H1 (cell line): ENCODE measurements at regions not wholly inside any gene's neighbourhood (a gene's known extent, or its start where the extent isn't known, plus 50 kb on each side); places are given as distances from the start of the nearest gene placed in this dataset.

Source experiments
- CTCF ChIA-PET: fragments of 300-600 bp; sonication (Branson Sonifier 250); formaldehyde crosslinking; loops from one replicate; lab custom pipeline; 2021; ENCODE audit not compliant: partially characterized antibody; lab: Charles Lee
- POLR2A ChIA-PET: fragments of 300-600 bp; sonication (Branson Sonifier 250); formaldehyde crosslinking; loops from one replicate; lab custom pipeline; 2021; ENCODE audit warnings: inconsistent platforms; ENCODE audit not compliant: partially characterized antibody; lab: Charles Lee
- DNase-seq, 2 experiments: peaks; one replicate each; pipeline versions ENCODE4 v3.0.0 to v3.0.0-alpha.2; 2010 to 2022; ENCODE audit warnings: low spot score in 2 of 2, low read depth in 1 of 2, mixed read lengths in 1 of 2
- FAIRE-seq: peaks from 2 replicates; lab custom pipeline; 2011; peaks lifted over from hg19 to GRCh38; lab: Jason Lieb, UNC
- H2AFZ ChIP-seq: 2 replicates; pipeline ENCODE4 v1.8.1; 2012; ENCODE audit warnings: low read length, inconsistent platforms
- H2AK5ac ChIP-seq: 2 replicates; pipeline ENCODE4 v1.6.1; 2013; ENCODE audit warnings: low read depth, low read length
- H2BK120ac ChIP-seq: replicated peaks from 2 replicates; pipeline ENCODE3; 2013; ENCODE audit warnings: low read depth, low read length, inconsistent platforms
- H2BK12ac ChIP-seq: 2 replicates; pipeline ENCODE4 v1.6.1; 2013; ENCODE audit warnings: low read depth, low read length
- H2BK15ac ChIP-seq: 2 replicates; pipeline ENCODE4 v1.6.1; 2013; ENCODE audit warnings: low read length
- H2BK20ac ChIP-seq: 2 replicates; pipeline ENCODE4 v1.6.1; 2013; ENCODE audit warnings: low read length
- H2BK5ac ChIP-seq: 2 replicates; pipeline ENCODE4 v1.6.1; 2013; ENCODE audit warnings: low read depth, low read length
- H3K14ac ChIP-seq: 2 replicates; pipeline ENCODE4 v1.6.1; 2013; ENCODE audit warnings: inconsistent platforms; ENCODE audit not compliant: insufficient read length
- H3K18ac ChIP-seq: 2 replicates; pipeline ENCODE4 v1.6.1; 2013; ENCODE audit warnings: low read length; ENCODE audit errors: extremely low read depth
- H3K23ac ChIP-seq: 2 replicates; pipeline ENCODE4 v1.6.1; 2013; ENCODE audit warnings: inconsistent platforms; ENCODE audit not compliant: insufficient read length
- H3K23me2 ChIP-seq: 2 replicates; pipeline ENCODE4 v1.6.1; 2013; ENCODE audit warnings: low read depth, low read length
- H3K27ac ChIP-seq: 2 replicates; pipeline ENCODE4 v1.6.1; 2011; ENCODE audit warnings: low read depth, low read length, inconsistent platforms
- H3K27me3 ChIP-seq, 4 experiments: replicated peaks in 1 of 4; 1 replicate in 1 of 4; 2 replicates in 3 of 4; pipeline versions ENCODE4 v1.6.1 to v1.8.1; 2011 to 2013; ENCODE audit warnings: low read length in 3 of 4, mild to moderate bottlenecking in 3 of 4, inconsistent platforms in 2 of 4, mixed read lengths in 2 of 4, moderate library complexity in 1 of 4; ENCODE audit not compliant: control insufficient read depth in 3 of 4, insufficient read depth in 3 of 4; ENCODE audit errors: extremely low read depth in 1 of 4
- H3K36me3 ChIP-seq, 4 experiments: 2 replicates each; pipeline versions ENCODE4 v1.6.1 to v1.8.1; 2011 to 2013; ENCODE audit warnings: mild to moderate bottlenecking in 4 of 4, low read length in 3 of 4, moderate library complexity in 2 of 4, control low read depth in 1 of 4, inconsistent platforms in 1 of 4; ENCODE audit not compliant: insufficient read depth in 4 of 4, control insufficient read depth in 2 of 4
- H3K4ac ChIP-seq: replicated peaks from 2 replicates; pipeline ENCODE3; 2013; ENCODE audit warnings: low read length, low read depth, mixed read lengths, inconsistent platforms; ENCODE audit not compliant: insufficient read length
- H3K4me1 ChIP-seq, 4 experiments: replicated peaks in 1 of 4; 1 replicate in 1 of 4; 2 replicates in 3 of 4; pipeline versions ENCODE4 v1.6.1 to v1.8.1; 2011 to 2013; ENCODE audit warnings: low read length in 3 of 4, inconsistent platforms in 2 of 4, mixed read lengths in 1 of 4; ENCODE audit not compliant: insufficient read depth in 4 of 4, control insufficient read depth in 3 of 4
- H3K4me2 ChIP-seq, 2 experiments: 2 replicates each; pipeline versions ENCODE4 v1.6.1 to v1.8.1; 2011 to 2013; ENCODE audit warnings: low read depth in 2 of 2, low read length in 2 of 2, control low read depth in 1 of 2, inconsistent platforms in 1 of 2, mild to moderate bottlenecking in 1 of 2; ENCODE audit not compliant: insufficient read depth in 1 of 2
- H3K4me3 ChIP-seq, 4 experiments: fragments of 200-600, 300-600 bp in 1 of 4; sonication (generic), shearing (Covaris generic), sonication (Bioruptor Twin) in 1 of 4; 2 replicates each; pipeline versions ENCODE4 v1.5.1 to v1.8.1; 2011 to 2016; ENCODE audit warnings: low read length in 4 of 4, low read depth in 3 of 4, control low read depth in 2 of 4, inconsistent platforms in 2 of 4, mild to moderate bottlenecking in 2 of 4, mixed read lengths in 1 of 4, moderate library complexity in 1 of 4; ENCODE audit not compliant: insufficient read depth in 2 of 4; ENCODE audit errors: extremely low read depth in 1 of 4
- H3K56ac ChIP-seq: replicated peaks from 2 replicates; pipeline ENCODE3; 2013; ENCODE audit warnings: low read depth, mild to moderate bottlenecking, mixed read lengths, low read length, inconsistent platforms; ENCODE audit not compliant: insufficient read length
- H3K79me1 ChIP-seq: 2 replicates; pipeline ENCODE4 v1.6.1; 2013; ENCODE audit warnings: low read depth, low read length, control low read depth
- H3K79me2 ChIP-seq, 2 experiments: 2 replicates each; pipeline versions ENCODE4 v1.6.1 to v1.8.1; 2012 to 2013; ENCODE audit warnings: low read length in 2 of 2, mild to moderate bottlenecking in 2 of 2, inconsistent platforms in 1 of 2; ENCODE audit not compliant: insufficient read depth in 2 of 2, control insufficient read depth in 1 of 2
- H3K9ac ChIP-seq, 4 experiments: replicated peaks in 1 of 4; 1 replicate in 1 of 4; 2 replicates in 3 of 4; pipeline versions ENCODE4 v1.6.1 to v1.8.1; 2011 to 2013; ENCODE audit warnings: low read depth in 3 of 4, low read length in 3 of 4, control low read depth in 2 of 4, mild to moderate bottlenecking in 2 of 4, moderate library complexity in 2 of 4, inconsistent platforms in 1 of 4; ENCODE audit errors: extremely low read depth in 1 of 4
- H3K9me3 ChIP-seq, 2 experiments: 2 replicates each; pipeline versions ENCODE4 v1.6.1 to v1.8.1; 2012 to 2013; ENCODE audit warnings: mild to moderate bottlenecking in 2 of 2, moderate library complexity in 2 of 2, control low read depth in 1 of 2, inconsistent platforms in 1 of 2, low read depth in 1 of 2, low read length in 1 of 2, mixed read lengths in 1 of 2; ENCODE audit not compliant: insufficient read depth in 2 of 2
- H4K20me1 ChIP-seq, 2 experiments: replicated peaks in 1 of 2; 2 replicates each; pipeline versions ENCODE3 to v1.8.1; 2011 to 2013; ENCODE audit warnings: inconsistent platforms in 2 of 2, low read length in 2 of 2, mild to moderate bottlenecking in 1 of 2; ENCODE audit not compliant: insufficient read depth in 2 of 2, control insufficient read depth in 1 of 2
- H4K5ac ChIP-seq: 2 replicates; pipeline ENCODE4 v1.6.1; 2013; ENCODE audit warnings: low read length, low read depth, mixed read lengths, inconsistent platforms; ENCODE audit not compliant: insufficient read length
- H4K8ac ChIP-seq: 2 replicates; pipeline ENCODE4 v1.8.0; 2013; ENCODE audit warnings: mild to moderate bottlenecking, moderate library complexity, low read length, inconsistent platforms; ENCODE audit not compliant: insufficient read depth; ENCODE audit errors: extremely low read depth
- H4K91ac ChIP-seq: replicated peaks from 2 replicates; pipeline ENCODE3; 2013; ENCODE audit warnings: low read length, mixed read lengths, inconsistent platforms; ENCODE audit not compliant: insufficient read length
- ATF2 ChIP-seq: IDR thresholded peaks from 2 replicates; pipeline ENCODE4 v1.6.1; 2012; ENCODE audit warnings: low read length, inconsistent platforms
- BRCA1 ChIP-seq: IDR thresholded peaks from 2 replicates; pipeline ENCODE4 v1.6.1; 2012; ENCODE audit warnings: low read depth, low read length, improper control_type of control experiment
- CTCF ChIP-seq, 3 experiments: IDR thresholded peaks; 1 replicate in 2 of 3; 2 replicates in 1 of 3; pipeline versions ENCODE4 v1.5.1 to v1.6.1; 2011; ENCODE audit warnings: low read length in 3 of 3, mild to moderate bottlenecking in 3 of 3, inconsistent platforms in 2 of 3, low read depth in 1 of 3, moderate library complexity in 1 of 3; ENCODE audit not compliant: insufficient read depth in 1 of 3; ENCODE audit errors: control extremely low read depth in 1 of 3
- GTF2F1 ChIP-seq: IDR thresholded peaks from 2 replicates; pipeline ENCODE4 v1.6.1; 2012; ENCODE audit warnings: low read depth, low read length, improper control_type of control experiment, borderline replicate concordance
- HDAC6 ChIP-seq: IDR thresholded peaks from one replicate; pipeline ENCODE4 v1.7.1; 2012; ENCODE audit warnings: low read depth, mild to moderate bottlenecking, inconsistent platforms, low read length, moderate library complexity
- KDM5A ChIP-seq: fragments of 200-600 bp; IDR thresholded peaks from 2 replicates; pipeline ENCODE4 v1.7.1; 2012; ENCODE audit warnings: mild to moderate bottlenecking, low read length, inconsistent platforms, mixed read lengths
- MAFK ChIP-seq: IDR thresholded peaks from 2 replicates; pipeline ENCODE4 v1.6.1; 2012; ENCODE audit warnings: low read depth, mild to moderate bottlenecking, improper control_type of control experiment, low read length
- POLR2AphosphoS5 ChIP-seq: IDR thresholded peaks from 2 replicates; pipeline ENCODE4 v1.6.1; 2011; ENCODE audit warnings: low read depth, low read length
- RNF2 ChIP-seq: fragments of 200-900, 300-1000 bp; sonication (generic); IDR thresholded peaks from 2 replicates; pipeline ENCODE4 v1.7.1; 2016; ENCODE audit warnings: borderline replicate concordance, low read depth, mild to moderate bottlenecking, antibody characterized with exemption, low read length; ENCODE audit not compliant: poor library complexity, severe bottlenecking; ENCODE audit errors: missing control alignments
- SIX5 ChIP-seq: IDR thresholded peaks from 2 replicates; pipeline ENCODE4 v1.6.1; 2011; ENCODE audit warnings: mild to moderate bottlenecking, low read depth, low read length
- WGBS, 2 experiments: shearing (Covaris generic) in 1 of 2; methylation state at CpG; one replicate each; pipeline versions ENCODE4 v1.1.6 to v1.1.7; 2013 to 2015; ENCODE audit warnings: low lambda C conversion rate in 2 of 2, mixed read lengths in 2 of 2, inconsistent platforms in 1 of 2, low coverage in 1 of 2, missing lambda C conversion rate in 1 of 2; ENCODE audit not compliant: insufficient replicate concordance in 2 of 2, insufficient coverage in 1 of 2, insufficient read length in 1 of 2; ENCODE audit errors: extremely low coverage in 1 of 2, missing lambda C conversion rate in 1 of 2; 5-methylcytosine and 5-hydroxymethylcytosine counted together

DNA sequence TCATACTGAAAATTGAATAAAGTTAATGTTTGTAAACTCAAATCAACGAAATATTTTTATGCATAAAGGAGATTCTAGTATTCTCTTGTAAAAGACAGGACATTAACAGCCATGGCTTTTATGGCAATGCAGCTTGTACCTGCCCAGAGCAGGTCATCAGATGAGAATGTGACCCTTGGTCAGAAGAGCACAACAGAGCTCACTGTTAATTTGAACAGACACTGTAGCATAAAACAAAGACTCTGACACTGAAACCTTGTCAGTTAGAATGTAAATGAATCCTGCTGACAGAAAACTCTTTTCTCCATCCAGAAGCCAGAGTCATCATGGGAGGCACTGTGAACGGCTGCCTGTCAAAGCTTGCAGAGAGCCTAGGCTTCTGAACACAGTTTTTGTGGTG, 410.6 kb downstream of the RAP2B start:
- H2BK15ac ChIP-seq = no peak overlapping the region
- H3K27me3 ChIP-seq = no peaks in the 10 kb centered on the region
- H2BK5ac ChIP-seq = no peak overlapping the region
- H3K23ac ChIP-seq = no peak overlapping the region
- no peak overlapping the region for H3K18ac ChIP-seq
- no peak overlapping the region for H4K5ac ChIP-seq
- no peak overlapping the region for H3K56ac ChIP-seq
- H3K27ac ChIP-seq = no peak overlapping the region
- H4K91ac ChIP-seq = no peak overlapping the region
- H3K14ac ChIP-seq = no peak overlapping the region
- H3K79me2 ChIP-seq = no peaks in the 10 kb centered on the region
- H3K4me3 ChIP-seq = no peak overlapping the region
- H4K8ac ChIP-seq = no peak overlapping the region
- no peak overlapping the region for H2BK120ac ChIP-seq
- H2BK20ac ChIP-seq = no peak overlapping the region
- no peaks in the 10 kb centered on the region for H3K23me2 ChIP-seq
- no peak overlapping the region for H2BK12ac ChIP-seq
- H3K36me3 ChIP-seq = no peaks in the 10 kb centered on the region
- no peak overlapping the region for H3K4ac ChIP-seq
- ChIA-PET CTCF (no interaction called here), POLR2A (no interaction called here)
- H3K9me3 ChIP-seq = no peaks in the 10 kb centered on the region
- H3K4me2 ChIP-seq = no peak overlapping the region
- no peaks in the 10 kb centered on the region for H4K20me1 ChIP-seq
- FAIRE-seq = no peak
- WGBS, 2 experiments = 73% methylated on average over 2 of the region's 2 CpGs; no CpG with 5 or more reads in 1 of the 2 experiments
- H3K79me1 ChIP-seq = no peaks in the 10 kb centered on the region
- no peak for DNase-seq
- H2AFZ ChIP-seq = no peak overlapping the region
- no peak overlapping the region for H2AK5ac ChIP-seq
- no peak overlapping the region for H3K9ac ChIP-seq
- H3K4me1 ChIP-seq = peaks cover 0 to 4% (median 0%) of the 10 kb centered on the region in 4 experiments; a peak in 1 of 7 replicates
- no peak for TF ChIP-seq KDM5A
- TF ChIP-seq POLR2AphosphoS5 = no peak
- TF ChIP-seq GTF2F1 = no peak
- no peak for TF ChIP-seq SIX5
- no peak for TF ChIP-seq BRCA1
- no peak for TF ChIP-seq HDAC6
- no peak for TF ChIP-seq ATF2
- TF ChIP-seq RNF2 = no peak
- no peak for TF ChIP-seq CTCF (IDR thresholded peaks at IDR 0.05; ENCODE audit: control extremely low read depth in 1 of 3, insufficient read depth in 1 of 3, low read depth in 1 of 3, low read length in 3 of 3)
- TF ChIP-seq MAFK = no peak
